Right lobe of liver (tissue), 6 donors: ENCODE measurements at regions not wholly inside any gene's neighbourhood (a gene's known extent, or its start where the extent isn't known, plus 50 kb on each side); places are given as distances from the start of the nearest gene placed in this dataset.

ENCODE experiments used
- ATAC-seq, 4 donors: fragments of 200-7000 bp; cut with Tn5 transposase; one replicate each; pipeline ENCODE4 v1.9.1; 2020; ENCODE audit warnings: mild to moderate bottlenecking in 4 of 4, moderate library complexity in 4 of 4
- DNase-seq, 3 donors: peaks; one replicate each; pipeline ENCODE4 v3.0.0-alpha.2; 2020
- H3K27ac ChIP-seq, 3 donors: fragments of 200-600 bp; one replicate each; pipeline ENCODE4 v1.8.0; 2022
- H3K27me3 ChIP-seq, 2 donors: fragments of 200-600 bp; one replicate each; pipeline ENCODE4 v1.8.0; 2022
- H3K36me3 ChIP-seq, 4 donors: fragments of 200-600 bp; sonication (generic) in 1 of 4; one replicate each; pipeline versions ENCODE4 v1.5.1 to v1.8.0; 2017 to 2022; ENCODE audit warnings: control low read depth in 1 of 4
- H3K4me1 ChIP-seq, 4 donors: fragments of 200-600 bp; sonication (generic) in 1 of 4; one replicate each; pipeline versions ENCODE4 v1.5.1 to v1.8.0; 2017 to 2022; ENCODE audit warnings: control low read depth in 1 of 4
- H3K4me3 ChIP-seq, 3 donors: fragments of 200-600 bp; one replicate each; pipeline ENCODE4 v1.8.0; 2022
- H3K9me3 ChIP-seq, 4 donors: fragments of 200-600 bp; sonication (generic) in 1 of 4; one replicate each; pipeline versions ENCODE4 v1.5.1 to v1.8.0; 2017 to 2022; ENCODE audit warnings: control low read depth in 1 of 4
- POLR2A ChIP-seq: fragments of 450-650 bp; IDR thresholded peaks from one replicate; pipeline ENCODE4 v1.6.1; 2017; ENCODE audit warnings: antibody characterized with exemption, mild to moderate bottlenecking
- WGBS: methylation state at CpG from one replicate; pipeline ENCODE4 v1.1.6; 2018; ENCODE audit warnings: low coverage, low lambda C conversion rate; ENCODE audit not compliant: insufficient coverage; ENCODE audit errors: missing lambda C conversion rate; 5-methylcytosine and 5-hydroxymethylcytosine counted together
- intact Hi-C, 2 donors: fragments of 100-400 bp; cut with DNase I; formaldehyde crosslinking; loops; one replicate each; pipeline versions ENCODE4 v1.11.2 to v1.14.1; 2022
- TF ChIP-seq, protein P1 (sequence below), 4 donors: fragments of 200-600 bp in 3 of 4; fragments of 450-650 bp in 1 of 4; IDR thresholded peaks; one replicate each; pipeline versions ENCODE4 v1.5.1 to v1.8.0; 2016 to 2022; ENCODE audit warnings: antibody characterized with exemption in 4 of 4, mild to moderate bottlenecking in 2 of 4
- donor health status: DM: no; HTN: yes; CAD: no.
- donor health status: DM: no; HTN: no; CAD: no.
- donor health status: DM: no; HTN: no; CAD: no.
- donor health status: DM: no; HTN: yes; CAD: no.
- donor health status: DM: no; HTN: yes; CAD: no.

GRCh38 chr20:24095756-24096155 lies 107.2 kb upstream of the GGTLC1 start:
- no peaks in the 10 kb centered on the region for H3K9me3 ChIP-seq
- no peaks in the 10 kb centered on the region for H3K4me1 ChIP-seq
- WGBS = 82% methylated on average over 7 of the region's 7 CpGs
- DNase-seq (no peak), ATAC-seq (no peak)
- H3K27me3 ChIP-seq = no peaks in the 10 kb centered on the region
- TF ChIP-seq POLR2A = no peak
- TF ChIP-seq, protein P1, sequence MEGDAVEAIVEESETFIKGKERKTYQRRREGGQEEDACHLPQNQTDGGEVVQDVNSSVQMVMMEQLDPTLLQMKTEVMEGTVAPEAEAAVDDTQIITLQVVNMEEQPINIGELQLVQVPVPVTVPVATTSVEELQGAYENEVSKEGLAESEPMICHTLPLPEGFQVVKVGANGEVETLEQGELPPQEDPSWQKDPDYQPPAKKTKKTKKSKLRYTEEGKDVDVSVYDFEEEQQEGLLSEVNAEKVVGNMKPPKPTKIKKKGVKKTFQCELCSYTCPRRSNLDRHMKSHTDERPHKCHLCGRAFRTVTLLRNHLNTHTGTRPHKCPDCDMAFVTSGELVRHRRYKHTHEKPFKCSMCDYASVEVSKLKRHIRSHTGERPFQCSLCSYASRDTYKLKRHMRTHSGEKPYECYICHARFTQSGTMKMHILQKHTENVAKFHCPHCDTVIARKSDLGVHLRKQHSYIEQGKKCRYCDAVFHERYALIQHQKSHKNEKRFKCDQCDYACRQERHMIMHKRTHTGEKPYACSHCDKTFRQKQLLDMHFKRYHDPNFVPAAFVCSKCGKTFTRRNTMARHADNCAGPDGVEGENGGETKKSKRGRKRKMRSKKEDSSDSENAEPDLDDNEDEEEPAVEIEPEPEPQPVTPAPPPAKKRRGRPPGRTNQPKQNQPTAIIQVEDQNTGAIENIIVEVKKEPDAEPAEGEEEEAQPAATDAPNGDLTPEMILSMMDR (IDR thresholded peaks at IDR 0.05) = no peak
- intact Hi-C loops = no loop called here
- no peak overlapping the region for H3K27ac ChIP-seq
- no peaks in the 10 kb centered on the region for H3K36me3 ChIP-seq
- no peak overlapping the region for H3K4me3 ChIP-seq

- no peak for TF ChIP-seq POLR2A
- TF ChIP-seq, protein P1 (IDR thresholded peaks at IDR 0.05) = no peak
- Histone ChIP-seq H3K27ac (no peak overlapping the region), H3K36me3 (no peaks in the 10 kb centered on the region), H3K4me3 (no peak overlapping the region), H3K9me3 (no peaks in the 10 kb centered on the region), H3K4me1 (no peaks in the 10 kb centered on the region), H3K27me3 (no peaks in the 10 kb centered on the region)
- no peak for DNase-seq
- intact Hi-C loops = no loop called here
- no peak for ATAC-seq
These were observed 106.7 kb upstream of the GGTLC1 start for GRCh38 chr20:24095303-24095702.

GRCh38 chr20:24089576-24089975 lies 101.0 kb upstream of the GGTLC1 start:
- DNase-seq (no peak), ATAC-seq (no peak)
- H3K27me3 ChIP-seq = no peaks in the 10 kb centered on the region
- H3K4me1 ChIP-seq = no peaks in the 10 kb centered on the region
- H3K36me3 ChIP-seq = no peaks in the 10 kb centered on the region
- intact Hi-C loops = no loop called here
- H3K4me3 ChIP-seq = no peak overlapping the region
- no peaks in the 10 kb centered on the region for H3K9me3 ChIP-seq
- WGBS = 51% methylated on average over 2 of the region's 2 CpGs
- no peak for TF ChIP-seq POLR2A
- TF ChIP-seq, protein P1 (IDR thresholded peaks at IDR 0.05) = no peak
- H3K27ac ChIP-seq = no peak overlapping the region

DNA sequence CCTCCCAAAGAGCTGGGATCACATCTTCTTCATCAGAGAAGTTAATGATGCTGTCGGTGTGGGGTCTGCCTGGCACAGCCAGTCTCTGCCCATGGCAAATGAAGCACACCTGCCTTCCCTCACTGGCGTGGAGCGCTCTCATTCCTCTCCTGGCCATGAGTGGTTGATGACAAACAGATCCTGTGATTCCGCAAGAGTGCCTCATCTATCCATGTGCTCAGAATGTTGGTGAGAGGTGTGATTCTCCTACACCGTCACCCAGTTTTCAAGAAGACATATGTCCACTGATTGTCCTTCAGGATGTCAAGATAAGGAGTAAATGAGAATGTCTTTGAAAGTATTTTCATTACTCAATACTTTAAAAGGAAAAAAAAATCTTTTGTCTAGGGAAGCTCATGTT lies 97.5 kb upstream of the GGTLC1 start:
- no peak for ATAC-seq
- no peaks in the 10 kb centered on the region for H3K9me3 ChIP-seq
- DNase-seq = no peak
- TF ChIP-seq, protein P1 (IDR thresholded peaks at IDR 0.05) = no peak
- no peak for TF ChIP-seq POLR2A
- no peak overlapping the region for H3K4me3 ChIP-seq
- H3K36me3 ChIP-seq = no peaks in the 10 kb centered on the region
- H3K4me1 ChIP-seq = no peaks in the 10 kb centered on the region
- intact Hi-C loops = no loop called here
- H3K27me3 ChIP-seq = no peaks in the 10 kb centered on the region
- WGBS = 76% methylated on average over 5 of the region's 5 CpGs
- H3K27ac ChIP-seq = no peak overlapping the region

DNA sequence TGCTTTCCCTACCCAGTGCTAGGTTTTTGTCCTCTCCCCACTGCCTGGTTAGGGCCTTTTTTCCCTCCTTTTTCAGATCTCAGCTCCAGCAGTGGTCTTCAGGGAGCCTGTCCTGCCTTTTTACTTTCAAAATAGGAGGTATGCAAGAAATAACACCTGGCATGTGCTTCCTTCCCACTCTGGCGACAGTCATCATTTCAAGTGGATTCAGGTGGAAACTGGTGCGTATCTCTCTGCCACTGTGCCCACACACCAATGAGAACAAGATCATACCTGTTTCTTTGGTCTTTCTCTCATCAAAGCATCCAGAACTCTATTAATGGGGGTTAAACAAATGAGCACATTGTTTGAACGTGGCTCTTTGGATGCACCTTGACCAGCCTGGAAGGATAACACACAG lies 95.7 kb upstream of the GGTLC1 start:
- Histone ChIP-seq H3K4me3 (no peak overlapping the region), H3K36me3 (no peaks in the 10 kb centered on the region), H3K27me3 (no peaks in the 10 kb centered on the region), H3K4me1 (no peaks in the 10 kb centered on the region), H3K9me3 (no peaks in the 10 kb centered on the region), H3K27ac (no peak overlapping the region)
- TF ChIP-seq, protein P1 (IDR thresholded peaks at IDR 0.05) = no peak
- no peak for TF ChIP-seq POLR2A
- ATAC-seq = no peak
- no peak for DNase-seq
- intact Hi-C loops = no loop called here
- WGBS = 76% methylated on average over 3 of the region's 3 CpGs
